ENCODE measurements at regions not wholly inside any gene's neighbourhood (a gene's known extent, or its start where the extent isn't known, plus 50 kb on each side); places are given as distances from the start of the nearest gene placed in this dataset.

- H3K4me2 ChIP-seq (ENCODE audit: insufficient read depth, insufficient read length, low read length), result no peak overlapping the region
- peaks cover 33 to 37% of the 10 kb centered on the region in 2 experiments for H3K4me1 Mint-ChIP-seq
- no peak overlapping the region for H2BK120ac ChIP-seq (ENCODE audit: low read depth, low read length, poor library complexity, severe bottlenecking)
Measured at GRCh38 chr1:38152351-38153065, 105.9 kb upstream of the POU3F1 start.

More at GRCh38 chr1:38152351-38153065, 105.9 kb upstream of the POU3F1 start:
- H4K91ac ChIP-seq (ENCODE audit: insufficient read length, low read depth, low read length), result no peak overlapping the region
- no peak overlapping the region for H3K14ac ChIP-seq (ENCODE audit: insufficient read depth, low read length)
- no CpG with 5 or more reads among the region's 3 CpGs for WGBS (ENCODE audit: extremely low coverage, insufficient read length, low lambda C conversion rate)
- H2BK12ac ChIP-seq (ENCODE audit: insufficient read length, low read depth, low read length), result no peak overlapping the region
- no peak overlapping the region for H2BK20ac ChIP-seq (ENCODE audit: low read depth, low read length, poor library complexity, severe bottlenecking)
- no peak overlapping the region for H3K9ac ChIP-seq (ENCODE audit: extremely low read depth, insufficient read length, low read length)
- no peak overlapping the region for H2BK15ac ChIP-seq (ENCODE audit: low read depth, low read length)
- H3K27ac ChIP-seq (ENCODE audit: insufficient read length, low read depth, low read length), result no peak overlapping the region
- H2BK5ac ChIP-seq (ENCODE audit: insufficient read length, low read length), result no peak overlapping the region
- DNase-seq, result no peak
- peaks cover 38% of the 10 kb centered on the region for H3K27me3 Mint-ChIP-seq (ENCODE audit: low read depth)
- no peak overlapping the region for H3K56ac ChIP-seq (ENCODE audit: insufficient read length, low read depth, low read length)
- H3K79me1 ChIP-seq (ENCODE audit: insufficient read depth, low read depth, low read length, poor library complexity, severe bottlenecking), result no peaks in the 10 kb centered on the region
- H3K9me3 ChIP-seq (ENCODE audit: control insufficient read depth, low read depth, low read length), result no peaks in the 10 kb centered on the region
- no peak overlapping the region for H4K5ac ChIP-seq (ENCODE audit: insufficient read length, low read depth, low read length)
- no peak overlapping the region for H3K4ac ChIP-seq (ENCODE audit: low read depth, low read length)
- peaks cover 8 to 11% of the 10 kb centered on the region in 2 experiments; a peak in 4 of 5 replicates for H3K9me3 Mint-ChIP-seq
- peak; percentile 44 for TF ChIP-seq CTCF (conservative IDR thresholded peaks at IDR 0.05)
- H2AFZ ChIP-seq (ENCODE audit: low read length), result no peak overlapping the region
- peaks cover 0 to 11% (median 5%) of the 10 kb centered on the region in 3 experiments; a peak in 5 of 7 replicates for H3K36me3 Mint-ChIP-seq (ENCODE audit: insufficient read depth in 1 of 3, low read depth in 3 of 3)
- no peaks in the 10 kb centered on the region for H4K20me1 ChIP-seq (ENCODE audit: control insufficient read depth, insufficient read depth, insufficient read length)
- no peak overlapping the region for H3K23ac ChIP-seq (ENCODE audit: insufficient read length, low read depth, low read length)
- H4K8ac ChIP-seq (replicated peaks; ENCODE audit: insufficient read length, low read depth, low read length), result no peak overlapping the region
- H3K4me1 ChIP-seq (ENCODE audit: insufficient read depth, low read length), result peaks cover 4% of the 10 kb centered on the region; the same call in 1 of the 2 replicates
- H3K27me3 ChIP-seq (ENCODE audit: insufficient read depth, low read length), result no peaks in the 10 kb centered on the region; the same call in 1 of the 2 replicates
- no peak overlapping the region for H3K27ac Mint-ChIP-seq
- no peak overlapping the region; a peak in 1 of 5 replicates for H3K4me3 Mint-ChIP-seq
- H3T11ph ChIP-seq (ENCODE audit: low read length), result no peak overlapping the region
- 0 out of 2 replicates have a peak, but pooled peaks cover 2% of the 10 kb centered on the region for H3K79me2 ChIP-seq (ENCODE audit: insufficient read depth, low read length)
- H3K23me2 ChIP-seq (ENCODE audit: insufficient read length, low read depth, low read length, poor library complexity, severe bottlenecking), result no peaks in the 10 kb centered on the region
- no peak overlapping the region for H2AK5ac ChIP-seq (ENCODE audit: insufficient read length, low read length)
- no peak overlapping the region for H3K18ac ChIP-seq (ENCODE audit: insufficient read length, low read depth, low read length)

All from H9 (cell line).